ENCODE measurements at regions not wholly inside any gene's neighbourhood (a gene's known extent, or its start where the extent isn't known, plus 50 kb on each side); places are given as distances from the start of the nearest gene placed in this dataset.

GRCh38 chr9:126153382-126153781, 173.2 kb upstream of the MVB12B start:
- ChIA-PET CTCF (no interaction called here), POLR2A (no interaction called here)
- H3K4me1 ChIP-seq (ENCODE audit: control insufficient read depth, extremely low read depth, insufficient read depth, low read length): no peaks in the 10 kb centered on the region
- peaks cover 0 to 2% of the 10 kb centered on the region in 2 experiments for H3K27me3 ChIP-seq (ENCODE audit: control insufficient read depth in 2 of 2, insufficient read depth in 2 of 2, low read length in 2 of 2)
- DNase-seq (ENCODE audit: low read depth, low spot score) (no peak), FAIRE-seq (no peak)
- H3K9me1 ChIP-seq (replicated peaks; ENCODE audit: control insufficient read depth, extremely low read depth, insufficient read depth, low read length): no peaks in the 10 kb centered on the region
- no peaks in the 10 kb centered on the region for H4K20me1 ChIP-seq (replicated peaks; ENCODE audit: control insufficient read depth, extremely low read depth, insufficient read depth, low read length)
- no peaks in the 10 kb centered on the region for H3K9me3 ChIP-seq (replicated peaks; ENCODE audit: control insufficient read depth, insufficient read depth, low read length)
- H3K4me3 ChIP-seq (replicated peaks in 1 of 3; ENCODE audit: insufficient read depth in 1 of 3, low read depth in 1 of 3, low read length in 3 of 3): no peak overlapping the region
- BruUV-seq (replicated peaks): no TSS peak
- H3K27ac ChIP-seq (ENCODE audit: insufficient read depth, low read depth, low read length): no peak overlapping the region
- no peaks in the 10 kb centered on the region for H3K79me2 ChIP-seq (ENCODE audit: control insufficient read depth, insufficient read depth, low read length)
- no peak for TF ChIP-seq MYC (IDR thresholded peaks at IDR 0.05; ENCODE audit: low read depth, low read length)
- no peak for TF ChIP-seq POLR2A (IDR thresholded peaks at IDR 0.05; ENCODE audit: low read depth, low read length)
- TF ChIP-seq EZH2 (IDR thresholded peaks at IDR 0.05; ENCODE audit: borderline replicate concordance, low read depth, low read length, severe bottlenecking): no peak
- TF ChIP-seq JUN (IDR thresholded peaks at IDR 0.05; ENCODE audit: borderline replicate concordance, insufficient read depth, insufficient read length, low read depth): no peak
- no peak for TF ChIP-seq POLR2AphosphoS5 (IDR thresholded peaks at IDR 0.05; ENCODE audit: insufficient read depth, low read depth, low read length)
- no peak for TF ChIP-seq CTCF (IDR thresholded peaks at IDR 0.05; ENCODE audit: extremely low read depth in 1 of 2, insufficient read depth in 1 of 2, low read depth in 1 of 2, low read length in 2 of 2)
- no peak for TF ChIP-seq GATA2 (IDR thresholded peaks at IDR 0.05; ENCODE audit: insufficient read depth, insufficient read length, low read depth, low read length)
- no peak for TF ChIP-seq FOS (IDR thresholded peaks at IDR 0.05; ENCODE audit: borderline replicate concordance, insufficient read depth, low read length)
- no peak for TF ChIP-seq MAX (IDR thresholded peaks at IDR 0.05; ENCODE audit: insufficient read depth, insufficient read length)
- H2AFZ ChIP-seq (ENCODE audit: low read depth, low read length): no peak overlapping the region
- no peak overlapping the region for H3K4me2 ChIP-seq (ENCODE audit: insufficient read depth, low read length)
- no peak overlapping the region for H3K9ac ChIP-seq (replicated peaks; ENCODE audit: extremely low read depth, insufficient read depth, low read length)
- intact Hi-C loops (cut with micrococcal nuclease) (no loop called here), dilution Hi-C loops (cut with MboI; ENCODE audit: extremely low pct_ligation_motif_present, low sequenced_read_pairs) (no loop called here)
- H3K36me3 ChIP-seq (ENCODE audit: control insufficient read depth in 2 of 2, extremely low read depth in 1 of 2, insufficient read depth in 2 of 2, low read length in 2 of 2): no peaks in the 10 kb centered on the region

Measured in endothelial cell of umbilical vein (primary cell).